SK-N-MC (cell line): ENCODE measurements at regions not wholly inside any gene's neighbourhood (a gene's known extent, or its start where the extent isn't known, plus 50 kb on each side); places are given as distances from the start of the nearest gene placed in this dataset.

Source experiments
- EZH2 ChIP-seq: fragments of 200-600 bp; sonication (generic); IDR thresholded peaks from one replicate; pipeline ENCODE4 v1.6.1; 2017; ENCODE audit warnings: antibody characterized with exemption
- FOXP2 ChIP-seq: optimal IDR thresholded peaks from 2 replicates; pipeline ENCODE3; 2011; ENCODE audit warnings: mild to moderate bottlenecking, moderate library complexity; ENCODE audit not compliant: insufficient read depth; ENCODE audit errors: extremely low read length, control extremely low read depth
- POLR2AphosphoS5 ChIP-seq: IDR thresholded peaks from 2 replicates; pipeline ENCODE4 v1.6.1; 2012; ENCODE audit warnings: mild to moderate bottlenecking, low read depth, low read length, borderline replicate concordance

DNA sequence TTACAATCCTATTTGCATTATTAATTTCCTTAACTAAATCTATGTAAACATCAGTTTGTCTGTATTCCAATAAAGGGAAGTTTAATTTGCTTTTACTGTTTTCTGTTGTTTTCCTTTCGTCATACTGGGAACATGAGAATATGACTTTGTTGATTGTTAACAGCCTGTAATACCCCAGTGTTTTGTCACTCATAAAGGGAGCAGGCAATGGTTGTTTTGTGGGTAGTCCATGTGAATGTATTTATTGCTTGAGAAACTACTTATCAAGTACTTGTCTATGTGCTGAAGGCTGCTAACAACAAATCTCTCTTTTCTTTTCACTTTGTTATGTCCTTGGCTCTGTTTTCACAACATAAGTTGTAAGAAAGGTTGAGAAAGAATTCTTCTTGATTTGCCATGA is 1070.2 kb upstream of the ACO1 start:
- no peak for TF ChIP-seq POLR2AphosphoS5
- no peak for TF ChIP-seq EZH2
- TF ChIP-seq FOXP2, result no peak
